HG03196 (cell line): ENCODE measurements at regions not wholly inside any gene's neighbourhood (a gene's known extent, or its start where the extent isn't known, plus 50 kb on each side); places are given as distances from the start of the nearest gene placed in this dataset.

ENCODE experiments used
- ATAC-seq: cut with Tn5 transposase; IDR thresholded peaks from one replicate; pipeline ENCODE4 v1.9.1; 2021; ENCODE audit not compliant: unreplicated experiment

GRCh38 chr3:152516216-152516615 is 247.5 kb downstream of the MBNL1 start:
- no peak for ATAC-seq

DNA sequence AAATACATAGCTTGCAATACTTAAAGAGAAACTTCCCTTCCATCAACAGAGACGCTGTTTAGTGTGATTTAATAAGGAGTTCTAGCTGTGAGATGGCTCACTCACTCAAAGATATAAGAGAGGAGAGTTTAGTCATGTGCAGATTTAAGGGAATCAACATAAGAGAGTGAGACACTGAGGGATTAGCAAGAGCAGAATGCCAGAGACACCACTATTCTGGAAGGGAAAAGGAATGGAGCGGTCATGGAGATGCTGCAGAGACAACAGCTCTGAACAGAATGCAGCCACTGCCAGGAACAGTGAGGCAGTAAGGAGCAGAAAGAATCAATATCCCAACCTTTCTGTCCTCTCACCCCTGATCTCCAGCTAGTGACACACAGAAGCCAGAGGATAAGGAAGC is 248.8 kb downstream of the MBNL1 start:
- ATAC-seq: no peak

- no peak for ATAC-seq
These were observed 249.6 kb downstream of the MBNL1 start for GRCh38 chr3:152518346-152518745.

DNA sequence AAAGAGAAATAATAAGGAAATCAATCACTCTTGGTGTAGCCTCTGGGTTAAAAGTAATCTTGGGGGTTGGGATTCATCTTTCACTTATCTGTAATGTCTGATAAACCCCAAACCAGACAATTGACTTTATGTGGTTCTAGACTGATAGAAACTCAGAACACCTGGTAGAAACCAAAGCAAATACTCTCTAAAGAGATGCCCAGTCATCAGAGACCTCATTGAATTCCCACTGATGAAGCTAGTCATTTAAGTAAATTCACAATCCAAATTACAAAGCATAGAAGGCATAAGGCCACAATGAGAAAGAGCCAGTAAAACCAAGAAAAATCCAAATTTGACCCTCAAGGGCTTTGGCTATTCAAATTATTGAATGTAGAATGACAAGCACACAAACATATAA is 250.6 kb downstream of the MBNL1 start:
- ATAC-seq: peak; percentile 53

GRCh38 chr3:152522036-152522435 is 253.3 kb downstream of the MBNL1 start:
- no peak for ATAC-seq

- peak; percentile 49 for ATAC-seq
These were observed 255.7 kb downstream of the MBNL1 start for GRCh38 chr3:152524198-152525140.

DNA sequence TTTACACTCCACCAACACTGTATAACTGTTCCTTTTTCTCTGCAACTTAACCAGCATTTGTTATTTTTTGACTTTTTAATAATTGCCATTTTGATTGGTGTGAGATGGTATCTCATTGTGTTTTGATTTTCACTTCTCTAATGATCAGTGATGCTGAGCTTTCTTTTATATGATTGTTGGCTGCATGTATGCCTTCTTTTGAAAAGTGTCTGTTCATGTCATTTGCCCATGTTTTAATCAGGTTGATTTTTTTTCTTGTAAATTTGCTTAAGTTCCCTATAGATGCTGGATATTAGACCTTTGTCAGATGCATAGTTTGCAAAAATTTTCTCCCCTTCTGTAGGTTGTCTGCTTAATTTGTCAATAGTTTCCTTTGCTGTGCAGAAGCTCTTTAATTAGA is 263.0 kb downstream of the MBNL1 start:
- no peak for ATAC-seq

DNA sequence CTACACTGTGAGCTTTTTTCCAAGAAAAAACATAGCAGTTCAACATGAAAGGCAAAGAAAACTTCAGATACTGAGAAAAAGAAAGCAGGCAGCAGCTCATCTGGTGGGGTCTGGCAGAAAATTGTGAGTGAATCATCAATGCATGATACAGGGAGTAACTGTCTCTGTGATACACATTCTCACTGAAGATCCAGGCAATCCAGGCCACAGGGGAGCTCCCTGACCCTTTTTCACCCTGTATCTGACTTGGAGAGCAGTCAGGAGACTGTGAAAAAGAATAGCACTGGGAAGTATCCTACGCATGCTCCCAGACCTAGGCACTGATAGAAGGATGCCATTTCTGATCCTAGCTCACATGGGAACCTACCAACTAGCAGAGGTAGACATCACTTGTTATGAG is 269.8 kb downstream of the MBNL1 start:
- no peak for ATAC-seq

GRCh38 chr3:152539191-152539764 is 270.5 kb downstream of the MBNL1 start:
- no peak for ATAC-seq

DNA sequence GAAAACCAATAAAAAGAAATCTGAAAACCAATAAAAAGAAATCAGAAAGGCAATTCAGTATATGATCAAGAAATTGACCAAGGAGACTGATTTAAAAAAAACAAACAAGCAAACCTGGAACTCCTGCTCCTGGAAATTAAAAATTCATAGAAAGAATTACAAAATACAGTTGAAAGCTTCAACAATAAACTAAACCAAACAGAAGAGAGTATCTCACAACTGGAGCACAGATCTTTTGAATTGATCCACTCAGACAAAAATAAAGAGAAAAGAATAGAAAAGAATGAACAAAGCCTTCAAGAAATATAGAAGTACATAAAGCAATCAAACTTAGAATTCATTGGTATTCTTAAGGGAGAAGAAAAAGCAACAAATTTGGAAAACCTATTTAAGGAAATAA is 271.4 kb downstream of the MBNL1 start:
- no peak for ATAC-seq

- no peak for ATAC-seq
These were observed 278.4 kb downstream of the MBNL1 start for GRCh38 chr3:152547153-152547552.

DNA sequence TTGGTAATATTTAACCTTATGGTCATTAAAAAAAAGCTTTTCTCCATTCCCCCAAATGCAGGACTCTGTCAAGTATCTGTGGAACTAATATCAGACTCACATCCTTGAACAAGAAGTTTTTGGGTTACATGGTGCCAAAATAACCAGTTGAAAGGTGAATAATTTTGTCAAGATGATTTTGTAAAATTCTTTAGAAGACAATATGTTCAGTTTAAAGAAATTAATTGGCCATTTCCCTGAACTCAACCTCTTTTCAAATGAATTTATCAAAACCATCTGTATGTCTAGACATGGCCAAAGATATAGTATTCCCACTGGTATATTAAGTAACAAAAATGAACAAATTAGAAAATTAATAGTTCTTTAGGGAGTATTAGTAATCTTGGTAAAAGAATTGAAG is 280.5 kb downstream of the MBNL1 start:
- ATAC-seq: no peak

- ATAC-seq: no peak
These were observed 281.6 kb downstream of the MBNL1 start for GRCh38 chr3:152550284-152550683.

GRCh38 chr3:152554980-152555379 is 280.0 kb upstream of the P2RY1 start:
- no peak for ATAC-seq

- no peak for ATAC-seq
These were observed 279.2 kb upstream of the P2RY1 start for GRCh38 chr3:152555666-152556291.

DNA sequence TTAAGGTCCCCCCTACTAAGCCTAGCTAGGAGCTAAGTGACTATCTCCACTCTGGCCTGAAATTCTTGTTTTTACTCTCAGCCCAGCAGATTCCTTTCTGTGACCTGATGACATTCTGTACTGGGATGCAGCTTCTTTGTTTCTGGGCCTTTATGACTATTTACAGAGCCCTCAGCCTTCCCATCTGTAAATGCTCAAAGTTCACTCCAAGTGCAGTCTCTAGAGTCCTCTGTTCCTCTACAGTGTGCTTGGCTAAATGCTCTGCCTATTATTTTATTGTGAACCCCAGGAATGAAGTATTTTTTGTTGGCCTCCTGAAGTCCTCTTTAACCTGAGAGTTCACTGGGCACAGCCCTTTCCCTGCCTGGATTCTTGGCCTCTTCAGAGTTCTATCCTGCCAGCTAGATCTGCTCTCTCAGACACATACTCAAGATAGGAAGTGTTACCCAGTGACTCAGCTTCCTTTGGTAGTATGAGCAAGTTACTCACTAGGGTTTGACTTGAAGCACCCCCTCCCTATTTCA is 278.1 kb upstream of the P2RY1 start:
- ATAC-seq: peak; percentile 67

- ATAC-seq: peak; percentile 49
These were observed 277.5 kb upstream of the P2RY1 start for GRCh38 chr3:152557302-152557999.

GRCh38 chr3:152558386-152558785 is 276.5 kb upstream of the P2RY1 start:
- ATAC-seq: no peak

GRCh38 chr3:152559246-152559645 is 275.7 kb upstream of the P2RY1 start:
- ATAC-seq: no peak

- ATAC-seq: no peak
These were observed 270.5 kb upstream of the P2RY1 start for GRCh38 chr3:152564459-152564858.

GRCh38 chr3:152574461-152575079 is 260.4 kb upstream of the P2RY1 start:
- ATAC-seq: peak; percentile 90
